H1 (cell line): ENCODE measurements at regions not wholly inside any gene's neighbourhood (a gene's known extent, or its start where the extent isn't known, plus 50 kb on each side); places are given as distances from the start of the nearest gene placed in this dataset.

ENCODE experiments used
- CTCF ChIA-PET: fragments of 300-600 bp; sonication (Branson Sonifier 250); formaldehyde crosslinking; loops from one replicate; lab custom pipeline; 2021; ENCODE audit not compliant: partially characterized antibody; lab: Charles Lee
- POLR2A ChIA-PET: fragments of 300-600 bp; sonication (Branson Sonifier 250); formaldehyde crosslinking; loops from one replicate; lab custom pipeline; 2021; ENCODE audit warnings: inconsistent platforms; ENCODE audit not compliant: partially characterized antibody; lab: Charles Lee
- DNase-seq, 2 experiments: peaks; one replicate each; pipeline versions ENCODE4 v3.0.0 to v3.0.0-alpha.2; 2010 to 2022; ENCODE audit warnings: low spot score in 2 of 2, low read depth in 1 of 2, mixed read lengths in 1 of 2
- FAIRE-seq: peaks from 2 replicates; lab custom pipeline; 2011; peaks lifted over from hg19 to GRCh38; lab: Jason Lieb, UNC
- H2AFZ ChIP-seq: 2 replicates; pipeline ENCODE4 v1.8.1; 2012; ENCODE audit warnings: low read length, inconsistent platforms
- H2AK5ac ChIP-seq: 2 replicates; pipeline ENCODE4 v1.6.1; 2013; ENCODE audit warnings: low read depth, low read length
- H2BK120ac ChIP-seq: replicated peaks from 2 replicates; pipeline ENCODE3; 2013; ENCODE audit warnings: low read depth, low read length, inconsistent platforms
- H2BK12ac ChIP-seq: 2 replicates; pipeline ENCODE4 v1.6.1; 2013; ENCODE audit warnings: low read depth, low read length
- H2BK15ac ChIP-seq: 2 replicates; pipeline ENCODE4 v1.6.1; 2013; ENCODE audit warnings: low read length
- H2BK20ac ChIP-seq: 2 replicates; pipeline ENCODE4 v1.6.1; 2013; ENCODE audit warnings: low read length
- H2BK5ac ChIP-seq: 2 replicates; pipeline ENCODE4 v1.6.1; 2013; ENCODE audit warnings: low read depth, low read length
- H3K14ac ChIP-seq: 2 replicates; pipeline ENCODE4 v1.6.1; 2013; ENCODE audit warnings: inconsistent platforms; ENCODE audit not compliant: insufficient read length
- H3K18ac ChIP-seq: 2 replicates; pipeline ENCODE4 v1.6.1; 2013; ENCODE audit warnings: low read length; ENCODE audit errors: extremely low read depth
- H3K23ac ChIP-seq: 2 replicates; pipeline ENCODE4 v1.6.1; 2013; ENCODE audit warnings: inconsistent platforms; ENCODE audit not compliant: insufficient read length
- H3K23me2 ChIP-seq: 2 replicates; pipeline ENCODE4 v1.6.1; 2013; ENCODE audit warnings: low read depth, low read length
- H3K27ac ChIP-seq: 2 replicates; pipeline ENCODE4 v1.6.1; 2011; ENCODE audit warnings: low read depth, low read length, inconsistent platforms
- H3K27me3 ChIP-seq, 4 experiments: replicated peaks in 1 of 4; 1 replicate in 1 of 4; 2 replicates in 3 of 4; pipeline versions ENCODE4 v1.6.1 to v1.8.1; 2011 to 2013; ENCODE audit warnings: low read length in 3 of 4, mild to moderate bottlenecking in 3 of 4, inconsistent platforms in 2 of 4, mixed read lengths in 2 of 4, moderate library complexity in 1 of 4; ENCODE audit not compliant: control insufficient read depth in 3 of 4, insufficient read depth in 3 of 4; ENCODE audit errors: extremely low read depth in 1 of 4
- H3K36me3 ChIP-seq, 4 experiments: 2 replicates each; pipeline versions ENCODE4 v1.6.1 to v1.8.1; 2011 to 2013; ENCODE audit warnings: mild to moderate bottlenecking in 4 of 4, low read length in 3 of 4, moderate library complexity in 2 of 4, control low read depth in 1 of 4, inconsistent platforms in 1 of 4; ENCODE audit not compliant: insufficient read depth in 4 of 4, control insufficient read depth in 2 of 4
- H3K4ac ChIP-seq: replicated peaks from 2 replicates; pipeline ENCODE3; 2013; ENCODE audit warnings: low read length, low read depth, mixed read lengths, inconsistent platforms; ENCODE audit not compliant: insufficient read length
- H3K4me1 ChIP-seq, 4 experiments: replicated peaks in 1 of 4; 1 replicate in 1 of 4; 2 replicates in 3 of 4; pipeline versions ENCODE4 v1.6.1 to v1.8.1; 2011 to 2013; ENCODE audit warnings: low read length in 3 of 4, inconsistent platforms in 2 of 4, mixed read lengths in 1 of 4; ENCODE audit not compliant: insufficient read depth in 4 of 4, control insufficient read depth in 3 of 4
- H3K4me2 ChIP-seq, 2 experiments: 2 replicates each; pipeline versions ENCODE4 v1.6.1 to v1.8.1; 2011 to 2013; ENCODE audit warnings: low read depth in 2 of 2, low read length in 2 of 2, control low read depth in 1 of 2, inconsistent platforms in 1 of 2, mild to moderate bottlenecking in 1 of 2; ENCODE audit not compliant: insufficient read depth in 1 of 2
- H3K4me3 ChIP-seq, 4 experiments: fragments of 200-600, 300-600 bp in 1 of 4; sonication (generic), shearing (Covaris generic), sonication (Bioruptor Twin) in 1 of 4; 2 replicates each; pipeline versions ENCODE4 v1.5.1 to v1.8.1; 2011 to 2016; ENCODE audit warnings: low read length in 4 of 4, low read depth in 3 of 4, control low read depth in 2 of 4, inconsistent platforms in 2 of 4, mild to moderate bottlenecking in 2 of 4, mixed read lengths in 1 of 4, moderate library complexity in 1 of 4; ENCODE audit not compliant: insufficient read depth in 2 of 4; ENCODE audit errors: extremely low read depth in 1 of 4
- H3K56ac ChIP-seq: replicated peaks from 2 replicates; pipeline ENCODE3; 2013; ENCODE audit warnings: low read depth, mild to moderate bottlenecking, mixed read lengths, low read length, inconsistent platforms; ENCODE audit not compliant: insufficient read length
- H3K79me1 ChIP-seq: 2 replicates; pipeline ENCODE4 v1.6.1; 2013; ENCODE audit warnings: low read depth, low read length, control low read depth
- H3K79me2 ChIP-seq, 2 experiments: 2 replicates each; pipeline versions ENCODE4 v1.6.1 to v1.8.1; 2012 to 2013; ENCODE audit warnings: low read length in 2 of 2, mild to moderate bottlenecking in 2 of 2, inconsistent platforms in 1 of 2; ENCODE audit not compliant: insufficient read depth in 2 of 2, control insufficient read depth in 1 of 2
- H3K9ac ChIP-seq, 4 experiments: replicated peaks in 1 of 4; 1 replicate in 1 of 4; 2 replicates in 3 of 4; pipeline versions ENCODE4 v1.6.1 to v1.8.1; 2011 to 2013; ENCODE audit warnings: low read depth in 3 of 4, low read length in 3 of 4, control low read depth in 2 of 4, mild to moderate bottlenecking in 2 of 4, moderate library complexity in 2 of 4, inconsistent platforms in 1 of 4; ENCODE audit errors: extremely low read depth in 1 of 4
- H3K9me3 ChIP-seq, 2 experiments: 2 replicates each; pipeline versions ENCODE4 v1.6.1 to v1.8.1; 2012 to 2013; ENCODE audit warnings: mild to moderate bottlenecking in 2 of 2, moderate library complexity in 2 of 2, control low read depth in 1 of 2, inconsistent platforms in 1 of 2, low read depth in 1 of 2, low read length in 1 of 2, mixed read lengths in 1 of 2; ENCODE audit not compliant: insufficient read depth in 2 of 2
- H4K20me1 ChIP-seq, 2 experiments: replicated peaks in 1 of 2; 2 replicates each; pipeline versions ENCODE3 to v1.8.1; 2011 to 2013; ENCODE audit warnings: inconsistent platforms in 2 of 2, low read length in 2 of 2, mild to moderate bottlenecking in 1 of 2; ENCODE audit not compliant: insufficient read depth in 2 of 2, control insufficient read depth in 1 of 2
- H4K5ac ChIP-seq: 2 replicates; pipeline ENCODE4 v1.6.1; 2013; ENCODE audit warnings: low read length, low read depth, mixed read lengths, inconsistent platforms; ENCODE audit not compliant: insufficient read length
- H4K8ac ChIP-seq: 2 replicates; pipeline ENCODE4 v1.8.0; 2013; ENCODE audit warnings: mild to moderate bottlenecking, moderate library complexity, low read length, inconsistent platforms; ENCODE audit not compliant: insufficient read depth; ENCODE audit errors: extremely low read depth
- H4K91ac ChIP-seq: replicated peaks from 2 replicates; pipeline ENCODE3; 2013; ENCODE audit warnings: low read length, mixed read lengths, inconsistent platforms; ENCODE audit not compliant: insufficient read length
- ATF3 ChIP-seq: IDR thresholded peaks from 2 replicates; pipeline ENCODE4 v1.6.1; 2011; ENCODE audit warnings: low read depth, mild to moderate bottlenecking, low read length; ENCODE audit not compliant: insufficient read depth
- CBX8 ChIP-seq: fragments of 300-800, 300-1000 bp; sonication (generic); IDR thresholded peaks from 2 replicates; pipeline ENCODE4 v1.7.1; 2016; ENCODE audit warnings: low read depth, low read length, borderline replicate concordance
- CTCF ChIP-seq, 3 experiments: IDR thresholded peaks; 1 replicate in 2 of 3; 2 replicates in 1 of 3; pipeline versions ENCODE4 v1.5.1 to v1.6.1; 2011; ENCODE audit warnings: low read length in 3 of 3, mild to moderate bottlenecking in 3 of 3, inconsistent platforms in 2 of 3, low read depth in 1 of 3, moderate library complexity in 1 of 3; ENCODE audit not compliant: insufficient read depth in 1 of 3; ENCODE audit errors: control extremely low read depth in 1 of 3
- EZH2 ChIP-seq: fragments of 200-600 bp; sonication (generic); IDR thresholded peaks from 2 replicates; pipeline ENCODE4 v1.7.1; 2012; ENCODE audit warnings: low read depth, mild to moderate bottlenecking, moderate library complexity, low read length, inconsistent platforms; ENCODE audit not compliant: severe bottlenecking
- POLR2A ChIP-seq, 2 experiments: IDR thresholded peaks; 1 replicate in 1 of 2; 2 replicates in 1 of 2; pipeline ENCODE4 v1.6.1; 2011; ENCODE audit warnings: low read depth in 2 of 2, low read length in 2 of 2, mild to moderate bottlenecking in 2 of 2; ENCODE audit errors: control extremely low read depth in 1 of 2
- WGBS, 2 experiments: shearing (Covaris generic) in 1 of 2; methylation state at CpG; one replicate each; pipeline versions ENCODE4 v1.1.6 to v1.1.7; 2013 to 2015; ENCODE audit warnings: low lambda C conversion rate in 2 of 2, mixed read lengths in 2 of 2, inconsistent platforms in 1 of 2, low coverage in 1 of 2, missing lambda C conversion rate in 1 of 2; ENCODE audit not compliant: insufficient replicate concordance in 2 of 2, insufficient coverage in 1 of 2, insufficient read length in 1 of 2; ENCODE audit errors: extremely low coverage in 1 of 2, missing lambda C conversion rate in 1 of 2; 5-methylcytosine and 5-hydroxymethylcytosine counted together

GRCh38 chr10:57049096-57049495, 688.0 kb upstream of the ZWINT start (continued):
- TF ChIP-seq CBX8 = no peak

- Histone ChIP-seq H4K5ac (no peak overlapping the region), H3K36me3 (no peaks in the 10 kb centered on the region), H3K27ac (no peak overlapping the region), H3K56ac (no peak overlapping the region), H3K4me3 (no peak overlapping the region), H2BK5ac (no peak overlapping the region), H2BK20ac (no peak overlapping the region), H3K18ac (no peak overlapping the region), H2BK15ac (no peak overlapping the region), H3K79me1 (no peaks in the 10 kb centered on the region), H3K23ac (no peak overlapping the region), H3K4me1 (no peaks in the 10 kb centered on the region), H4K91ac (no peak overlapping the region), H3K4ac (no peak overlapping the region), H2BK120ac (no peak overlapping the region), H4K20me1 (no peaks in the 10 kb centered on the region), H2AFZ (no peak overlapping the region), H2BK12ac (no peak overlapping the region), H3K9me3 (no peaks in the 10 kb centered on the region), H4K8ac (no peak overlapping the region), H3K27me3 (no peaks in the 10 kb centered on the region), H3K23me2 (no peaks in the 10 kb centered on the region), H2AK5ac (no peak overlapping the region), H3K14ac (no peak overlapping the region), H3K9ac (no peak overlapping the region), H3K4me2 (no peak overlapping the region), H3K79me2 (no peaks in the 10 kb centered on the region)
- POLR2A ChIA-PET = no interaction called here
- TF ChIP-seq CTCF (IDR thresholded peaks at IDR 0.05; ENCODE audit: control extremely low read depth in 1 of 3, insufficient read depth in 1 of 3, low read depth in 1 of 3, low read length in 3 of 3) (no peak), ATF3 (no peak), EZH2 (no peak), POLR2A (IDR thresholded peaks at IDR 0.05; ENCODE audit: control extremely low read depth in 1 of 2, low read depth in 2 of 2, low read length in 2 of 2) (no peak)
- FAIRE-seq (no peak), DNase-seq (no peak)
- CTCF ChIA-PET = no interaction called here
- 93% methylated on average over 2 of the region's 2 CpGs; no CpG with 5 or more reads in 1 of the 2 experiments for WGBS, 2 experiments
These were observed 677.5 kb upstream of the ZWINT start for GRCh38 chr10:57038531-57038930.
